Breast epithelium (tissue), 3 donors: ENCODE measurements at regions not wholly inside any gene's neighbourhood (a gene's known extent, or its start where the extent isn't known, plus 50 kb on each side); places are given as distances from the start of the nearest gene placed in this dataset.
"Not testable (repeated sequence)": the region's sequence is repeated elsewhere in the genome, so short reads cannot be mapped to it uniquely, and the experiment has no call there.

Experiments used
- POLR2A ChIP-seq: fragments of 450-650 bp; IDR thresholded peaks from one replicate; pipeline ENCODE4 v1.6.1; 2016; ENCODE audit warnings: antibody characterized with exemption, mild to moderate bottlenecking, moderate library complexity
- POLR2AphosphoS5 ChIP-seq, 3 donors: sonication (generic); formaldehyde crosslinking; IDR thresholded peaks; one replicate each; pipeline ENCODE4 v1.6.1; 2017; ENCODE audit warnings: antibody characterized with exemption in 3 of 3

GRCh38 chr14:106626469-106626868 lies 1100.1 kb downstream of the TMEM121 start:
- not testable (repeated sequence) for TF ChIP-seq POLR2AphosphoS5 (IDR thresholded peaks at IDR 0.05); POLR2A
